MV-4-11 (cell line): ENCODE measurements at regions not wholly inside any gene's neighbourhood (a gene's known extent, or its start where the extent isn't known, plus 50 kb on each side); places are given as distances from the start of the nearest gene placed in this dataset.

Source experiments
- DNase-seq: peaks from one replicate; lab custom pipeline; 2025; lab: John Stamatoyannopoulos, UW

DNA sequence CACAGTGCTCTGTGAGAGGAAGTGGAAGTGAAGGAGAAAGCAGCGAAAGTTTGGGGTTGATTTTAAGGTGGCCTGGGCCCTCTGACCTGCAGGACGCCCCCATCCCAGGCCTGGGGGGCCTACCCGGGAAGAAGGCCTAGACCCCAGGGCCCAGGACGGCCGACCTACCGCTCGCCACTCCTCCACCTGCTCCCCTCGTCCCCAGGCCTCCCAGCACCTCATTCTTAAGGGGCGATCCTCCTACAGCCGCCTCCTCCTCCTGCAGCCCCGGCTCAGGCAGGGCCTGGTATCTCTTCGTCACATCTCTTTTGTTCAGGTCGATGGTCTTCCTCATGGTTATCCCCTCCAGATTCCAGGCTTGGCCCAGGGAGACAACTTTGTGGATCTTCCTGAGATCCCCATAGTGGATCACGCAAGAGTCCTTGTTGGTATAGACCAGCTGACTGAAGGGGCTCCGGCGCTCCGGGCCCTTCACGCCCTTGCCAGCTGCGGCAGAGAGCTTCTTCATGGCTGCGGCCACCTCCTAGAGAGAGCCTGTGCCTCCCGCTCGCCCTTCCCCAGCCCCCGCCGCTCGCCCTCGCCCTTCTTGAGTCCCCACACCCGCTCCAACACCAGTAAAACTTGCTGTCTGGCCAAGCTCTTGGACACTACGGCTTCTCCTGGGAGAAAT lies 117.5 kb downstream of the OR13A1 start:
- no peak for DNase-seq

DNA sequence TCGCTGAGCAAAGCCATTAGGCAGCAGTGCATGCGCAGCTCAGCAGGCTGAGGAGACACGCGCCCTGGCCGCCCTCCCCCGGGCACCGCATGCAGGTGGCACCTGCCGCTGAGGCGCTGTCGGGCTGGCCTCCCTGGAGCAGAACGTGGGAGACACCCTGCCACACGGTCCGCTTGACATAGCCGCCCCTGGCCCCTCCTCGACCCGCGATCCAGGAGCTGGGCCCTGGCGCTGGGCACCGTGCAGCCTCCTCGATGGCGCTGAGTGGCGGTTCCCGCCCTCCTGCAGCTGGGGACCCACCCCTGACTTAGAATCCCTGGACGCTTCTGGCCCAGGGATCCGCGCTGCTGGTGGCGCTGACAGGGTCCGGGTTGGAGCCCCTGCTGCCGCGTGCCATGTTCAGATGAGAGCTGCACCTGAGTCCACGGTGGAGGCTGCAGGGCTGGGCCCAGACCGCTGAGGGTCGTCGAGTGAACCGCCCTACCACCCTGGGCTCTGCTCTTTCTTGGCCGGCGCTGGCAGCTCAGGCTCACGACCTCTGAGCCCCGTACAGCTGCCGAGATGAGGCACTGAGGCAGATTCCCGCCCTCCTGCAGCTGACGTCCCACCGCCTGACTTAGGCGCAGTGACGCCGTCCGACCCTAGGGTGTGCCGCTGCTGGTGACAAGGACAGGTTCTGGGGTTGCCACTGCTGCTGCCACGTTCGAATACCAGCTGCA lies 116.8 kb downstream of the OR13A1 start:
- no peak for DNase-seq

DNA sequence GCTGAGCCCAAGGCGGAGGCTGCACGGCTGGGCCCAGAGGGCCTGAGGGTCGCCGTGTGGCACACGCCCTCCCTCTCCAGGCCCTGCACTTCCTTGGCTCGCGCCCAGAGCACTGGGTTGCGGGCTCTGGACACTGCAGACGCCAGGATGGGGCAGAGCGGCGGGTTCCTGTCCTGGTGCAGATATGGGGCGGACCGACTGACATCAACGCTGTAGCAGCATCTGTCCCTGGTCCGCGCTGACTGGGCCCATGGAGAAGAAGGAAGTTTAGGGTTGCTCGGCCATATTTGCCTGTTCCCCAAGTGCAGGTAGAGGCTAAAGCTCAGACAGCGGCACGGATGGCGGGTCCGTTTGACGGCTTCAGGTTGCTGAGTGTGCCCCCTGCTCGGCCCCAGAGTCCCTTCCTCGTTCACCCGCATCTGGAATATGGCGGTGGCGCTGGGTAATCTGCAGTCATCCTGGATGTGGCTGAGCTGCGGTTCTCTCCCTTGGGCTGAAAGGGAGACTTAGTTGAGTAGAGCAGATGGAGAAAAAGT lies 116.1 kb downstream of the OR13A1 start:
- DNase-seq = no peak

DNA sequence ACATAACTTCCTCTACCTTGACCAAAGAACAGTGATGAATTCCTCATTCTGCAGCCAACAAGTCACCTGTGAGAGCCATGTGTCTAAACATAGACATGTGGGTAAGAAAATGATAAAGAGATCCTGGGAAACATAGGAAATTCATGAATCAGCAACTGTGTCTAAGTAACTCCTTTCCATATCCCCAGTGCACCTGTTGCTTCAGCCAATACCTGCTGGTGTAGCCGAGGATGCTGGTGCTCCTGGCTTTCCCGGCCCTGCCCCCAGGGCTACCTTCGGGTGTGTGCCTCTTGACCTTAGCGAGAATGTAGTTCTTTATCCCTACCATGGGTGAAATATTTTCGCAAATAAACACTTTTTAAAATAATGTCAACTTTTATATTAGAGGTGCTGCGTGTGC lies 114.1 kb downstream of the OR13A1 start:
- DNase-seq = no peak

DNA sequence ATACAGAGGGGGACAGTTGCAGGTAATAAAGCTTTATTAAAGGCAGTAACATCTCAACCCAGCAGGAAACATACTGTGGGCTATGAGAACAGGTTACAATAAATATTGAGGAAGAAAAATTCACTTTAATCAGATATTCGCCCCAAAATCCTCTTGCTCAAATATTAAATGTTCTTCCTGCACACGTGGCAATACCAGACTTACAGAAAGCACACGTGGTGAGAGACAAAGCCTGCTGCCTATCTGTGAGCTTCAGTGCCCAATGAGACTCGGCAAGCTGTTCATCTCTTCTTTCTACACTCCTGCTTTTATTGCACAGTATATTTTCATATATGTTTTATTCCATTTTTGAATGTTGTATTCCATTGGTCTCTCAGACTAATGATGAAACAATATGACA lies 113.2 kb downstream of the OR13A1 start:
- DNase-seq = no peak

DNA sequence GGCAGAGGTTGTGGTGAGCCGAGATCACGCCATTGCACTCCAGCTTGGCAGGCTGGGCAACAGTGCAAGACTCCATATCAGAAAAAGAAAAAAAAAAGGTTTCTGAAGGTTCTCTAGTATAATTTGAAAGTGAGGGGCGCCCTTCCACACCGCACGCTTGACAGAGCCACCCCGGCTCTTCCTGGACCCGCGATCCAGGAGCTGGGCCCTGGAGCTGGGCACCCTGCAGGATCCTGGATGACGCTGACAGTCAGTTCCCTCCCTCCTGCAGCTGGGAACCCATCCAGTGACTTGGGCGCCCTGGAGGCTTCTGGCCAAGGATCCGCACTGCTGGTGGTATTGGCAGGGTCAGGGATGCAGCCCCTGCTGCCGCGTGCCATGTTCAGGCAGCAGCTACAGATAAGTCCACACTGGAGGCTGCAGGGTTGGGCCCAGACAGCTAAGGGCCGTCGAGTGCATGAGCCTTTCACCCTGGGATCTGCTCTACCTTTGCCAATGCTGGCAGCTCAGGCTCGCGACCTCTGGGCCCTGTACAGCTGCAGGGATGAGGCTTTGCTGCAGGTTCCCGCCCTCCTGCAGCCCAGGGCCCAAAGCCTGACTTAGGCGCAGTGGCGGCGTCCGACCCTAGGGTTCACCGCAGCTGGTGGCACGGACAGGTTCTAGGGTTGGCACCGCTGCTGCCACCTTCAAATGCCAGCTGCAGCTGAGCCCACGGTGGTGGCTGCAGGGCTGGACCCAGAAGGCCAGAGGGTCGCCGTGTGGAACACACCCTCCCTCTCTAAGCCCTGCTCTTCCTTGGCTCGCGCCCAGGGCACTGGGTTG lies 110.2 kb downstream of the OR13A1 start:
- no peak for DNase-seq

DNA sequence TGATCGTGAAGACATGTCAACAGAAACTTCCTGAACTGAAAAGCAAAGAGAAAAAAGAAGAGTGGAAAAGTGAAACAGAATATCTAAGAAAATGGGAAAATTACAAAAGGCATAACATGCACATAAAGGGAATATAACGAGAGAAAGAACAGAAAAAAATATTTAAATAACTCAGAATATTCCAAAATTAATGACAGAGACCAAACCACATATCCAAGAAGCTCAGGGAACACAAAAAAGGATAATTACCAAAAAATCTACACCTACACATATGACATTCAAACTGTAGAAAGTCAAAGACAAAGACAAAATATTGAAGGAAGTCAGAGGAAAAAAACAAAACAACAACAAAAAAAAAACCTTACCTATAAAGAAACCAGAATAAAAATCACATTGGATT lies 105.5 kb downstream of the OR13A1 start:
- no peak for DNase-seq

DNA sequence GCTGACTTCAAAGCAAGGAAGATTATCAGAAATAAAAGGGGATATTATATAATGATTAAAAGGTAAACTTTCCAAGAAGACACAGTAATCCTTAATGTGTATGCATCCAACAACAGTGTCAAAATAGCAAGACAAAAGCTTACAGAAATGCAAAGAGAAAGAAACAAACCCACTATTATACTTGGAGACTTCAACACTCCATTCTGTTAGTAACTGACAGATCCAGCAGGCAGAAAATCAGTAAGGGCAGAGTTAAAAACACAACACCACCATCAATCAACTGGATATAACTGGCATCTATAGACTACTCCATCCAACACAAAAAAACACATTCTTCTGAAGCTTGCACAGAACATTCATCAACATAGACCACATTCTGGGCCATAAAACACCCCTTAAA lies 103.8 kb downstream of the OR13A1 start:
- DNase-seq = no peak

DNA sequence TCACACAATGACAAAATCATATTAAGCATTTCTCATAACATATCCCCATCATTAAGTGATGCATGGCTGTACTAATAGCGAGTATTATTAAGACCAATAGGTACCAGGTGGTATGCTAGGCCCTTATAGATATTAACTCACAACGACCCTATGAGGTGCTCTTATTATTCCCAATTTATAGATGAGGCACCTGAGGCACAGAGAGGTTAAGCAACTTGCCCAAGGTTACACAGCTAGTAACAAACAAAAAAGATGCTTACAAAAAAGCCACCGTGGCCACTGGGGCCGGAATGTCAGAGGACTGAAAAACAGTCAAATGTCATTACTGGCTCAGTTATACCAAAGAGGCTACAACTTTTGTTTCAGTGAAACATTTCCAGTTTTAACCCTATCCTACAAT lies 96.0 kb downstream of the OR13A1 start:
- no peak for DNase-seq

DNA sequence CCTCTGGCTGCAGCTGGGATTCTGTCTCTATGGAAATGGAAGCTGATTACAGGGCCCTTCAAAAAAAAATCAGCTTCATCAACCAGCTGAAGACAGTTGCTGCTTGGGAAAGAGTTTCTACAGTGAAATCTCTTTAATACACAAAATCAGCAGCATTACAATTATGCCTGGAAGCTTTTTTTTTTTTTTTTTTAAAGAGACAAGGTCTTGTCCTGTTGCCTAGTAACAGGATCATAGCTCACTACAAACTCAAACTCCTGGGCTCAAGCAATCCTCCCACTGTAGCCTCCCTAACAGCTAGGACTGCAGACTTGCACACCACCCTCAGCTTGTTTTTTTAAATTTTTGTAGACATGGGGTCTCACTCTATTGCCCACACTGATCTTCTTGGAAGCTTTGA lies 94.5 kb downstream of the OR13A1 start:
- no peak for DNase-seq

DNA sequence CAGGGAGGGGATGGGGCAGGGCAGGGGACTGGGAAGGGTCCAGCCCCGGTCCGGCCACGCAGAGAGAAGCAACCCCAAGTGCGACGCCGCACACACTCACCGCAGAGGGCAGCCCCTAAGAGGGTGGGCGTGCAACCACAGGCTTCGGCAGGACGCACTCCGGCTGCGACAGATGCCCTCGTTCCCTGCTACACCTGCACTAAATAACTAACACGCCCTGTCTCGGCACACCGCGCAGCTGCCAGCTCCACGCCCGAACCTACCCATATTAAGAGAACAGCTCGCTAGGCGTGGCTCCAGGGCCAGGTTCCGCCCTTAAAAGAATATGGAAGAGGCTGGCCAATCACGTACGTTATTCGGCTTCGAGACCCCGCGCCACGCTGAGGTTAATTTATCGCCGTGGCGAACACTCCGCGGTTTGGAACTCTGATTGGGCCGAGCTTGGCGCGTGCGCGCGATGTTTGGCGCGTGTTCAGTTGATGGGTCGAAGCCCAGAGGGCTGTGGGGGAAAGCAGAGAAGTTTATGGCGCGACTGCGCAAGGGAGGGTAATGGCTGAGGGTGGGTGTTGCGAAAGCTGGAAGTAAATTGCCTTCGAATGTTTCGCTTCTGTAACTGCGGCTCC lies 91.1 kb downstream of the OR13A1 start:
- no peak for DNase-seq

DNA sequence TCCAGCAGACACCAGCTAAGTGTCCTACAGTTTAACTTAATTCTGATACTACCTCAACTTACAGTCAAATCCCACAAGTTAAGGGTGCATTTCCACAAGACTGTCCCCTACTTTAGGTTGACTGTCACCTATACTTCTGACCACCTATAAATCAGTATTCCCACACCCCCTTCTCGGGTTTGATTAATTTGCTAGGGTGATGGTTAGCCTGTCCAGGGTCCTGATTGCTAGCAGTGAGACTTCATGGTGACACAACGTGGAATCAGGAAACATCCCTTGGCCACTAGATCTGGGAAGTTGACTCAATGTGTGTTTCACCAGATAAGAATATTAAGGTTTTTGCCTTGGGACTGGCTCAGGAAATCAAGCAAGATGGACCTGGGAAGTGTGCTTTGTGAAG lies 88.4 kb downstream of the OR13A1 start:
- DNase-seq = no peak

DNA sequence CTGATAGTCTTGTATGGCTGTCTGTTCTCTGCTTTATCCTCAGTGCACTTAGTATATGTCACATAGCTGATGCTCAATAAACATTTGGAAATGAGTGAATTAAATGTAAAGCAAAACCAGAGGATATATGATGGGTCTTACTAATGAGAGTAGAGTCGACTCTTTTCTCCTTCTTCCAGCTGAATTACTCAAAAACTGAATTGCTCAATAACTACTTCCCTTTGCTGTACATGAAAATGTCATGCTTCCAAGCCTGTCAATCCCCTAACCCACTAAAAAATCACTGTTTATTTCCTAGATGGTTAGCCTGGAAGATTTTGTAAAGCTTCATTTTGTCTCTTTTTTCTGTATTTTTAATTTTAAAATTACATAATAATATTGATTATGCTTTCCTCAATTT lies 88.0 kb downstream of the OR13A1 start:
- DNase-seq = peak; percentile 25

DNA sequence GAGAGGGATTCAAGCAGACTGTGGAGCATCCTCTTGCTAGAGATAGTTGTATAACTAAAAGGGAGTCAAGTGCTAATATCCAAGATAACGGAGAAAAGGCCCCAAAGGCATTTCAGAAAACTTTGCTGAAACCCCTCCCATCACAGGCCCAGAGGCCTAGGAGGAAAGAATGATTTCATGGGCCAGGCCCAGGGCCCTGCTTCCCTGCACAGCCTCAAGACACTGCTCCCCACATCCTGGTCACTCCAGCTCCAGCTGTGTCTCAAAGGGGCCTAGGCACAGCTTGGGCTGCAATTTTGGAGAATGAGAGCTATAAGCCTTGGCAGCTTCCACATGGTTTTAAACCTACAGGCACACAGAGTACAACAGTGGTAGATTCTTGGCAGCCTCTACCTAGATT lies 85.6 kb downstream of the OR13A1 start:
- no peak for DNase-seq

DNA sequence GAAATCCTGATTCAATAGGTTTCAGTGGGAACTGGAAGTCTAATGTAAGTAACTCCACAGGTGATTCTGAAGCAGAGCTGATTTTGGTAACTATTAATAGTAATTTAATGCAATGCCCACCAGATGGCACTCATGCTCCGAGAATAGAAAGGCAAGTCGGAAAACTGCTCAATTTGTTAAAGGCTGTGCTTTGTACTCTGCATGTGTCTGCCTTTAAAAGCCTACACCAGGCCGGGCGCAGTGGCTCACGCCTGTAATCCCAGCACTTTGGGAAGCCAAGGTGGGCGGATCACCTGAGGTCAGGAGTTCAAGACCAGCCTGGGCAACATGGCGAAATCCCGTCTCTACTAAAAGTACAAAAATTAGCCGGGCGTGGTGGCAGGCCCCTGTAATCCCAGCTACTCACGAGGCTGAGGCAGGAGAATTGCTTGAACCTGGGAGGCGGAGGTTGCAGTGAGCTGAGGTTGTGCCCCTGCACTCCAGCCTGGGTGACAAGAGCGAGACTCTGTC lies 80.1 kb downstream of the OR13A1 start:
- DNase-seq = peak; percentile 67

DNA sequence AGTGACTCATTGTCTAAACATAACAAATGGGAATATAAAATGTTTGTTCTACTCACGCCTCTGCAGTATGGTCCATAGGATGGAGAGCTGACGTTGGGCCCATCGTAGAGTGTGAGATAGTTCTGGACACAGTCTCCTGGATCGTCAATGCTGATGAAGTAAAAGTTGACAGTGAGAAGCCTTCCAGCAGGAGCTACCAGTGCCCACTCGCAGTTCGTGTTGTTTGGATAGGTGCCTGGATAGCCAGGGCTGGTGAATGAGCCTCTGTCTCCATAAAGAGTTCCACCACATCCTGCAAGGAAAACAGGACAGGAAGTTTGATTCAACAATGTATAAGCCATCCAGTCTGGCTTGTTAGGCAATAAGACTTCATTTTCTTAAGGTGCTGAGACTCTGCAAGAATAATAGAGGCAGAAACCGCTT lies 79.6 kb downstream of the OR13A1 start:
- no peak for DNase-seq

DNA sequence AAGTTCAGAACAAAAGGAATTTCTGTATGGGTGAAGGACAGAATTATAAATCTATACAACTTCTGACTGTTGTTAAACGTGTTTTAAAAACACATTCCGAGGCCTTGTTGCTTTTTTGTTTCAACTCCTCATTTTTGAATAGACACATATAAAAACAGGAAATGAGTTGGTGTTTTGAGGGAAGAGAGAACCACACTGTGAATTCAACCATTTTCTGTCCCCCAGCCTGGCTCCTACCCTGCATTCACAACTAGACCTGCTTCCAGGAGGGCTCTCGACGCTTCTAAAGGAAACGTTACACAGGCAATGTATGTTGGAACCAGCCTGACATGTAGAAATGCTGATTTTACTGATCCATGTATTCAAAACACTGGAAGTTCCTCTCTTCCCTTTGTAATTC lies 76.5 kb downstream of the OR13A1 start:
- DNase-seq = peak; percentile 4

DNA sequence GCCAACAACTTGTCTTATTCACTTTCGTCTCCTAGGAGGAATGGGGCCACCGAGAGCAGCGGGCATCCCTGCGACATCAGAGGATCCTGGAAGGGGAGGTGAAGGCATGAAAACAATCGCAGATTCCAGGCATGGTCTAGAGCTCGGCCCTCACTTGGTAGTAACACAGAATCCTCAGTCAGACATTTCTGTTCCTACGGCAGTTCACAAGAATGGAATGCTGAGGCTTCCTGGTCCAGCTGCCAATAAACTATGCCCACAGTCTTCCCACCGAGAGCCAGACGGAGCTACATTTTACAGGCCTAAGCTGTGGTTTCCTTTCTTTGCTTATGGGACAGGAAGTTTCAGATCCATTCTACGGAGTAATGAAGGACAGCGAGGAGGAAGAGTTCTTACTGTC lies 75.8 kb downstream of the OR13A1 start:
- no peak for DNase-seq

DNA sequence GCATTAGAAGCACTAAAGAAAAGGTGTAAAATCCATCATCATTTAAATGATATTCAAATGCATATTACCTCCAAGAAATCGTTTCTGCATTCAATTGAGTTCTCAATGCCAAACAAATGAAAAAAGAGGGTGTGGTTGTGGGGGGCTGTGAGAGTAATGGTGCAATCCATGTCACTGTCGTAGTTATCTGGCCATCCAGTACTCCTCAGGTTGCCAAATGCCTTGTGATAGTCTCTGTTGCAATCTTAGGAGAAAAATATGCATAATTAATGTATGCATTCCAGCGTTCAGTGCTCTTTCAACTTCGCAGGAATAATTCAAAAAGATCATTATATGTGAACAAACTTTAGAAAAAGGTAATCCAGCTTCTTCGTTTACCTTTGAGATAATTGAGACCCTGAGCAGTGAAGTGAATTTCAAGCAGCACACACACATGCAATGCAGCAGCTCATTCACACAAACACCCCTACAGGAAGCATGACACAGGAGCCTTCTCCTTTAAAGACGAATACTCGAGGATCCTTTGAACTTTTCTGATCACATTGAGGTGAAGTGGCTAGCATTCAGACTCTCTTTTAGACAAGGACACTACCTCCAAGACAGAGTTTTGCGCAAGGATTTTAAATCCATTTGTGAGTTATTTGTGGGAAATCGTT lies 73.4 kb downstream of the OR13A1 start:
- DNase-seq = no peak

DNA sequence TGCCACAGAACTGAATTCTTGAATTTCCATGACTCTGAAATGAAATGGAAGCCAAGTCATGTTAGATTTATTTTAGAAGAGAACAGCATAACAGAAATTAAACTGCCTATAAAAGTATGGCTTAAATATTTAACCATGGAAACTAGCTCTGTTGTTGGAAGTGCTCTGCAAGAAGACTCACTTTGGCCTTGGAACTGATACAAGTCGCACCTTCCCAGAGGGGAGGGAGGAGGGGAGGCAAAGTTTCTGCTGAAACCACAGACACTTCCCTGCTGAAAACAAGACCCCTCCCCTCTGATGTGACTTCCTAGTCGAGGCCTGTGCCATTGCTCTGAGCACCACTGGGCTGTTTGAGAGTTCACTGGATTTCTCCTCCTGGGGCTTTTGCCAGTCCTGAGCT lies 72.1 kb downstream of the OR13A1 start:
- no peak for DNase-seq

DNA sequence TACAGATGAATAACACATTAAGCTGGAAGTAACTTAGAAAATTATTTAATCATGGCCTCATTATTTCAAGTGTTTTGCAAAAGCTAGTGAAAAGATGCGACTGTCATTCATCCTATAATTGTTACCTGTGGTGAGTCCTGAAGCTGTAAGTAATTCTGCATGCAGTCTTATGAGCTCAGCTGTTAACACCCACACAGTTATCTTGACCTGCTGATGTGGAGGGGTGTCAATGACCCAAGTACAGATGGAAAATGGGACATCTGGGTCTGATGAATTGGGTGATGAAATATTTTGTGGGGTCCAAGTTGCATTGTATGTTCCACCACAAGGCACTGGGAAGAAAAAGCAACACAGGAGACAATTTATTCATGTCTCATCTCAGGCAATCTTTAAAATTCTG lies 68.9 kb downstream of the OR13A1 start:
- DNase-seq = no peak
